ENCODE measurements at regions not wholly inside any gene's neighbourhood (a gene's known extent, or its start where the extent isn't known, plus 50 kb on each side); places are given as distances from the start of the nearest gene placed in this dataset.

- no peak for TF ChIP-seq CHD7 (IDR thresholded peaks at IDR 0.05; ENCODE audit: insufficient replicate concordance, low read length)
- TF ChIP-seq EP300 (IDR thresholded peaks at IDR 0.05; ENCODE audit: borderline replicate concordance in 1 of 2, low read depth in 2 of 2, low read length in 2 of 2): no peak
- no peak for TF ChIP-seq SRF (IDR thresholded peaks at IDR 0.05; ENCODE audit: low read depth, low read length)
- no peak for TF ChIP-seq RNF2 (IDR thresholded peaks at IDR 0.05; ENCODE audit: borderline replicate concordance, low read depth, low read length, missing control alignments, poor library complexity, severe bottlenecking)
- no peak for TF ChIP-seq CREB1 (IDR thresholded peaks at IDR 0.05)
- no peak for TF ChIP-seq MAFK (IDR thresholded peaks at IDR 0.05; ENCODE audit: low read depth, low read length)
- no peak for TF ChIP-seq SIRT6 (IDR thresholded peaks at IDR 0.05; ENCODE audit: low read length)
- TF ChIP-seq TAF7 (optimal IDR thresholded peaks at IDR 0.05; ENCODE audit: borderline replicate concordance, low read depth, low read length): no peak
- TF ChIP-seq SP2 (IDR thresholded peaks at IDR 0.05; ENCODE audit: low read length): no peak
- TF ChIP-seq TBP (IDR thresholded peaks at IDR 0.05; ENCODE audit: low read depth, low read length): no peak
- no peak for TF ChIP-seq MAX (IDR thresholded peaks at IDR 0.05)
- TF ChIP-seq SIN3A (conservative IDR thresholded peaks at IDR 0.05 in 1 of 2, IDR thresholded peaks at IDR 0.05 in 1 of 2; ENCODE audit: low read depth in 1 of 2, low read length in 2 of 2): no peak
Observed at GRCh38 chr20:51930775-51931174, 128.5 kb upstream of the SALL4 start (continued).

Data from H1 (cell line).